HepG2 (cell line): ENCODE measurements at regions not wholly inside any gene's neighbourhood (a gene's known extent, or its start where the extent isn't known, plus 50 kb on each side); places are given as distances from the start of the nearest gene placed in this dataset.

Experiments used
- ATAC-seq: fragments of 200-7000 bp; cut with Tn5 transposase; 3 replicates; pipeline ENCODE4 v1.9.1; 2020; ENCODE audit warnings: mild to moderate bottlenecking, moderate library complexity
- BruUV-seq: library from RNA; stranded (reverse); fragments of 400-500 nt; replicated peaks from 2 replicates; lab custom pipeline; 2021; lab: Mats Ljungman, UMichigan
- CTCF ChIA-PET: fragments of 300-600 bp; formaldehyde crosslinking; extraction: SDS; loops from one replicate; lab custom pipeline; 2021; ENCODE audit warnings: low total read pairs, inconsistent platforms, low intra/inter-chr PET ratio; lab: Yijun Ruan, JAX
- POLR2A ChIA-PET: fragments of 350-600 bp; sonication (Branson Sonifier 250); formaldehyde crosslinking; loops from one replicate; lab custom pipeline; 2020; ENCODE audit warnings: antibody characterized with exemption, inconsistent platforms; lab: Yijun Ruan, JAX
- DNase-seq: peaks from one replicate; pipeline ENCODE4 v3.0.0-alpha.2; 2015; ENCODE audit warnings: low spot score
- FAIRE-seq: peaks from 3 replicates; lab custom pipeline; 2011; peaks lifted over from hg19 to GRCh38; lab: Jason Lieb, UNC
- H2AFZ ChIP-seq: one replicate; pipeline ENCODE4 v1.6.1; 2011; ENCODE audit warnings: low read length, inconsistent platforms
- H3K27ac ChIP-seq: fragments of 300-600 bp; 3 replicates; pipeline ENCODE4 v1.8.0; 2011; ENCODE audit warnings: mixed run types, mild to moderate bottlenecking, mixed read lengths, low read length, inconsistent platforms; ENCODE audit not compliant: insufficient read depth; ENCODE audit errors: extremely low read length
- H3K27me3 ChIP-seq, 2 experiments: fragments of 200-600 bp in 1 of 2; 2 replicates in 1 of 2; 3 replicates in 1 of 2; pipeline versions ENCODE4 v1.6.0 to v1.8.0; 2011; ENCODE audit warnings: low read length in 2 of 2, mild to moderate bottlenecking in 2 of 2, moderate library complexity in 2 of 2, inconsistent platforms in 1 of 2; ENCODE audit not compliant: insufficient read depth in 2 of 2, control insufficient read depth in 1 of 2
- H3K36me3 ChIP-seq, 2 experiments: fragments of 200-600 bp in 1 of 2; replicated peaks in 1 of 2; 2 replicates in 1 of 2; 3 replicates in 1 of 2; pipeline versions ENCODE4 v1.5.1 to v1.8.0; 2011; ENCODE audit warnings: low read length in 2 of 2, inconsistent platforms in 1 of 2; ENCODE audit not compliant: insufficient read depth in 2 of 2, control insufficient read depth in 1 of 2
- H3K4me1 ChIP-seq: 2 replicates; pipeline ENCODE4 v1.5.1; 2012; ENCODE audit warnings: low read length, inconsistent platforms; ENCODE audit not compliant: insufficient read depth
- H3K4me2 ChIP-seq: 2 replicates; pipeline ENCODE4 v1.6.0; 2011; ENCODE audit warnings: low read depth, low read length, inconsistent platforms
- H3K4me3 ChIP-seq, 3 experiments: fragments of 200-600 bp in 1 of 3; sonication (generic), shearing (Covaris generic) in 1 of 3; replicated peaks in 1 of 3; 2 replicates each; pipeline ENCODE4 v1.5.1; 2011 to 2016; ENCODE audit warnings: low read length in 3 of 3, inconsistent platforms in 2 of 3, low read depth in 2 of 3, mild to moderate bottlenecking in 2 of 3, control low read depth in 1 of 3, mixed read lengths in 1 of 3; ENCODE audit not compliant: insufficient read depth in 1 of 3
- H3K79me2 ChIP-seq: one replicate; pipeline ENCODE4 v1.6.1; 2011; ENCODE audit warnings: low read length, inconsistent platforms; ENCODE audit not compliant: insufficient read depth
- H3K9ac ChIP-seq: 2 replicates; pipeline ENCODE4 v1.6.0; 2011; ENCODE audit warnings: mild to moderate bottlenecking, low read depth, low read length, inconsistent platforms; ENCODE audit not compliant: insufficient read depth
- H3K9me3 ChIP-seq: 2 replicates; pipeline ENCODE4 v1.5.1; 2012; ENCODE audit warnings: mild to moderate bottlenecking, low read length
- H4K20me1 ChIP-seq: 2 replicates; pipeline ENCODE4 v1.6.0; 2011; ENCODE audit warnings: inconsistent platforms, mild to moderate bottlenecking, low read length, moderate library complexity; ENCODE audit not compliant: insufficient read depth
- CEBPG ChIP-seq: IDR thresholded peaks from 2 replicates; pipeline ENCODE4 v1.6.1; 2016
- KAT2B ChIP-seq: fragments of 150-350 bp; IDR thresholded peaks from 2 replicates; pipeline ENCODE4 v1.6.1; 2014; ENCODE audit warnings: low read depth, low read length, borderline replicate concordance
- NR2C2 ChIP-seq: sonication (generic); formaldehyde crosslinking; IDR thresholded peaks from 2 replicates; pipeline ENCODE4 v1.4.0; 2020; ENCODE audit warnings: missing genetic modification reagents, mild to moderate bottlenecking, moderate library complexity, borderline replicate concordance
- POGZ ChIP-seq: sonication (generic); formaldehyde crosslinking; IDR thresholded peaks from 2 replicates; pipeline ENCODE4 v1.4.0; 2020; ENCODE audit warnings: mild to moderate bottlenecking, missing genetic modification reagents
- SALL2 ChIP-seq: sonication (generic); formaldehyde crosslinking; IDR thresholded peaks from 2 replicates; pipeline ENCODE4 v1.8.1; 2023; ENCODE audit warnings: mild to moderate bottlenecking, missing genetic modification reagents, inconsistent platforms
- TCF7L2 ChIP-seq: IDR thresholded peaks from 2 replicates; pipeline ENCODE4 v1.6.1; 2011; ENCODE audit warnings: mild to moderate bottlenecking, low read depth, low read length, moderate library complexity
- U2AF1 ChIP-seq: fragments of 200-400 bp; formaldehyde crosslinking; optimal IDR thresholded peaks from 2 replicates; pipeline ENCODE3; 2017; ENCODE audit warnings: mild to moderate bottlenecking, low read depth, low read length
- ZNF782 ChIP-seq: sonication (generic); formaldehyde crosslinking; IDR thresholded peaks from 2 replicates; pipeline ENCODE4 v1.4.0; 2020; ENCODE audit warnings: missing genetic modification reagents, mild to moderate bottlenecking, borderline replicate concordance
- WGBS: methylation state at CpG from one replicate; pipeline ENCODE4 v1.1.6; 2017; ENCODE audit warnings: low lambda C conversion rate; 5-methylcytosine and 5-hydroxymethylcytosine counted together
- in situ Hi-C: cut with HindIII; loops from 2 replicates; pipeline ENCODE4 v1.10.0; 2017; ENCODE audit warnings: low pct_unique_long_range_greater_than_20kb; ENCODE audit not compliant: extremely low pct_ligation_motif_present
- intact Hi-C: fragments of 100-400 bp; cut with micrococcal nuclease; formaldehyde crosslinking; loops from one replicate; pipeline ENCODE4 v1.10.0; 2022; ENCODE audit not compliant: unreplicated experiment
- TF ChIP-seq, protein P1 (sequence below): sonication (generic); formaldehyde crosslinking; IDR thresholded peaks from 2 replicates; pipeline ENCODE4 v1.5.0; 2020; ENCODE audit warnings: missing genetic modification reagents
- TF ChIP-seq, protein P2 (sequence below): sonication (generic); formaldehyde crosslinking; IDR thresholded peaks from 2 replicates; pipeline ENCODE4 v1.8.0; 2022; ENCODE audit warnings: missing genetic modification reagents, mild to moderate bottlenecking, borderline replicate concordance
- TF ChIP-seq, protein P3 (sequence below): fragments of 450-650 bp; IDR thresholded peaks from 2 replicates; pipeline ENCODE4 v1.6.1; 2017; ENCODE audit warnings: mild to moderate bottlenecking
- TF ChIP-seq, protein P4 (sequence below): sonication (generic); formaldehyde crosslinking; IDR thresholded peaks from 2 replicates; pipeline ENCODE4 v1.8.0; 2022; ENCODE audit warnings: missing genetic modification reagents, low read depth, mild to moderate bottlenecking, borderline replicate concordance
- TF ChIP-seq, protein P5 (sequence below): sonication (generic); formaldehyde crosslinking; IDR thresholded peaks from 2 replicates; pipeline ENCODE4 v1.8.1; 2023; ENCODE audit warnings: mild to moderate bottlenecking, inconsistent platforms, moderate library complexity, missing genetic modification reagents, borderline replicate concordance

DNA sequence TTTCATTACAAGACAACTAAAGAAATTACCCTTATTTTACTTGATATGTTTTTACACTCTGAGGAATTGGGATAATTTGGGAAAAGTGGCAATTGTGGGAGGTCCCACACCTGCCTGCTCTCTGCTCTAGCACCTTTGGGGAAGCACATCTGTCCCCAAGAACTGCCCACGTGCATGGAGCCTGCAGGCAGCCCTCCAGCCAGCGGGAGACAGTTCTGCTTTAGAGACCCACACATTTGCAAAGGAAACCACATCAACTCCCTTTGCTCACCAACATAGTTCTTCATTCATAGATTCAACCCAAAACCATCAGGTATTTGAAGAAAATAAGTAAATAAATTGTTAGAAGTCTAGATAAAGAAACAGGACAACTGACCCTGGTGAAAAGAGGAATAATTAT lies 239.9 kb upstream of the ID2 start (continued):
- TF ChIP-seq, protein P1, sequence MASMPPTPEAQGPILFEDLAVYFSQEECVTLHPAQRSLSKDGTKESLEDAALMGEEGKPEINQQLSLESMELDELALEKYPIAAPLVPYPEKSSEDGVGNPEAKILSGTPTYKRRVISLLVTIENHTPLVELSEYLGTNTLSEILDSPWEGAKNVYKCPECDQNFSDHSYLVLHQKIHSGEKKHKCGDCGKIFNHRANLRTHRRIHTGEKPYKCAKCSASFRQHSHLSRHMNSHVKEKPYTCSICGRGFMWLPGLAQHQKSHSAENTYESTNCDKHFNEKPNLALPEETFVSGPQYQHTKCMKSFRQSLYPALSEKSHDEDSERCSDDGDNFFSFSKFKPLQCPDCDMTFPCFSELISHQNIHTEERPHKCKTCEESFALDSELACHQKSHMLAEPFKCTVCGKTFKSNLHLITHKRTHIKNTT (CRISPR knock-in tag) = no peak
- TF ChIP-seq POGZ (CRISPR knock-in tag) (no peak), ZNF782 (CRISPR knock-in tag) (no peak)
- TF ChIP-seq, protein P2, sequence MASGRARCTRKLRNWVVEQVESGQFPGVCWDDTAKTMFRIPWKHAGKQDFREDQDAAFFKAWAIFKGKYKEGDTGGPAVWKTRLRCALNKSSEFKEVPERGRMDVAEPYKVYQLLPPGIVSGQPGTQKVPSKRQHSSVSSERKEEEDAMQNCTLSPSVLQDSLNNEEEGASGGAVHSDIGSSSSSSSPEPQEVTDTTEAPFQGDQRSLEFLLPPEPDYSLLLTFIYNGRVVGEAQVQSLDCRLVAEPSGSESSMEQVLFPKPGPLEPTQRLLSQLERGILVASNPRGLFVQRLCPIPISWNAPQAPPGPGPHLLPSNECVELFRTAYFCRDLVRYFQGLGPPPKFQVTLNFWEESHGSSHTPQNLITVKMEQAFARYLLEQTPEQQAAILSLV (CRISPR knock-in tag) = no peak

DNA sequence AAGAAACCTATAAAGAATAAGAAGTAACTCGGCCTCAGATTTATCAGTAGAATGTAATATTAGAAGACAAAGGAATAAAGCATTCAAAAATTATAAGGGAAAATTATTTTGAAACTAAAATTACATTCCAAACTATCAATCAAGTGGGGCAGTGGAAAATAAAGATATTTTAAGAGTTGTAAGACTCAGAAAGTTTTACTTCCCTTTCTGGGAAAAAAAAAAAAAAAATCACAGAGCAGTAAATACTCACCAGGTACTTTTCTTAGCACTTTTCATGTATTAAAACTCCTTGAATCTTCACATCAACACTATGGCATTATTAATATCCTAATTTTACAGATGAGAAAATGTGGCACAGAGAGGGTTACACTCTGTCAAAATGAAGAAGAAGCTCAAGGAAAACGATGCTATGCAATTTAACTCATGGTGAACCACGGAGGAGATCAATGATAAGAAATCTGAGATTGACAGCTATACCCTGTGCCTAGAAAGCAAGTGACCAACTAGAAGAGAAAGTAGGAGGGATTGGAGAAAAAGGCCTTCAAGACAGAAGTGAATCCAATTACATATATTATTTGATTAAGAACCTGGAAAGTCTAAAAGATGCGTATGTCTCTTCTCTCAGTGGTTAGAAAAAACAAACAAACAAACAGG lies 238.9 kb upstream of the ID2 start:
- in situ Hi-C loops (no loop called here), intact Hi-C loops (no loop called here)
- Histone ChIP-seq H3K79me2 (no peaks in the 10 kb centered on the region), H3K4me3 (no peak overlapping the region), H4K20me1 (no peaks in the 10 kb centered on the region), H3K4me1 (no peaks in the 10 kb centered on the region), H3K36me3 (no peaks in the 10 kb centered on the region), H2AFZ (no peak overlapping the region), H3K9me3 (no peaks in the 10 kb centered on the region), H3K4me2 (no peak overlapping the region), H3K27ac (no peak overlapping the region), H3K9ac (no peak overlapping the region), H3K27me3 (0 out of 5 replicates have a peak, but pooled peaks cover 0 to 2% of the 10 kb centered on the region in 2 experiments)
- FAIRE-seq (no peak), DNase-seq (no peak), ATAC-seq (no peak)
- no TSS peak for BruUV-seq
- WGBS = 35% methylated on average over 4 of the region's 4 CpGs
- ChIA-PET POLR2A (no interaction called here), CTCF (no interaction called here)
- TF ChIP-seq ZNF782 (CRISPR knock-in tag) (no peak), CEBPG (no peak), KAT2B (no peak), NR2C2 (no peak), TCF7L2 (no peak), U2AF1 (no peak), SALL2 (CRISPR knock-in tag) (no peak)
- TF ChIP-seq, protein P3, sequence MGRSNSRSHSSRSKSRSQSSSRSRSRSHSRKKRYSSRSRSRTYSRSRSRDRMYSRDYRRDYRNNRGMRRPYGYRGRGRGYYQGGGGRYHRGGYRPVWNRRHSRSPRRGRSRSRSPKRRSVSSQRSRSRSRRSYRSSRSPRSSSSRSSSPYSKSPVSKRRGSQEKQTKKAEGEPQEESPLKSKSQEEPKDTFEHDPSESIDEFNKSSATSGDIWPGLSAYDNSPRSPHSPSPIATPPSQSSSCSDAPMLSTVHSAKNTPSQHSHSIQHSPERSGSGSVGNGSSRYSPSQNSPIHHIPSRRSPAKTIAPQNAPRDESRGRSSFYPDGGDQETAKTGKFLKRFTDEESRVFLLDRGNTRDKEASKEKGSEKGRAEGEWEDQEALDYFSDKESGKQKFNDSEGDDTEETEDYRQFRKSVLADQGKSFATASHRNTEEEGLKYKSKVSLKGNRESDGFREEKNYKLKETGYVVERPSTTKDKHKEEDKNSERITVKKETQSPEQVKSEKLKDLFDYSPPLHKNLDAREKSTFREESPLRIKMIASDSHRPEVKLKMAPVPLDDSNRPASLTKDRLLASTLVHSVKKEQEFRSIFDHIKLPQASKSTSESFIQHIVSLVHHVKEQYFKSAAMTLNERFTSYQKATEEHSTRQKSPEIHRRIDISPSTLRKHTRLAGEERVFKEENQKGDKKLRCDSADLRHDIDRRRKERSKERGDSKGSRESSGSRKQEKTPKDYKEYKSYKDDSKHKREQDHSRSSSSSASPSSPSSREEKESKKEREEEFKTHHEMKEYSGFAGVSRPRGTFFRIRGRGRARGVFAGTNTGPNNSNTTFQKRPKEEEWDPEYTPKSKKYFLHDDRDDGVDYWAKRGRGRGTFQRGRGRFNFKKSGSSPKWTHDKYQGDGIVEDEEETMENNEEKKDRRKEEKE = no peak
- TF ChIP-seq, protein P4, sequence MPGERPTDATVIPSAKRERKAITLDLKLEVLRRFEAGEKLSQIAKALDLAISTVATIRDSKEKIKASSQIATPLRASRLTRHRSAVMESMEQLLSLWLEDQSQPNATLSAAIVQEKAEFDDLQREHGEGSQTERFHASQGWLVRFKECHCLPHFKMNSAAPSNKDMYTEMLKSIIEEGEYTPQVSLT = no peak
- TF ChIP-seq, protein P5, sequence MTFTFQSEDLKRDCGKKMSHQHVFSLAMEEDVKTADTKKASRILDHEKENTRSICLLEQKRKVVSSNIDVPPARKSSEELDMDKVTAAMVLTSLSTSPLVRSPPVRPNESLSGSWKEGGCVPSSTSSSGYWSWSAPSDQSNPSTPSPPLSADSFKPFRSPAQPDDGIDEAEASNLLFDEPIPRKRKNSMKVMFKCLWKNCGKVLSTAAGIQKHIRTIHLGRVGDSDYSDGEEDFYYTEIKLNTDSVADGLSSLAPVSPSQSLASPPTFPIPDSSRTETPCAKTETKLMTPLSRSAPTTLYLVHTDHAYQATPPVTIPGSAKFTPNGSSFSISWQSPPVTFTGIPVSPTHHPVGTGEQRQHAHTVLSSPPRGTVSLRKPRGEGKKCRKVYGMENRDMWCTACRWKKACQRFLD (CRISPR knock-in tag) = no peak
